Fibroblast of skin of back (primary cell): ENCODE measurements at regions not wholly inside any gene's neighbourhood (a gene's known extent, or its start where the extent isn't known, plus 50 kb on each side); places are given as distances from the start of the nearest gene placed in this dataset.
"Not testable (repeated sequence)": the region's sequence is repeated elsewhere in the genome, so short reads cannot be mapped to it uniquely, and the experiment has no call there.

Experiments
- DNase-seq: peaks from one replicate; pipeline ENCODE4 v3.0.0-alpha.2; 2013

DNA sequence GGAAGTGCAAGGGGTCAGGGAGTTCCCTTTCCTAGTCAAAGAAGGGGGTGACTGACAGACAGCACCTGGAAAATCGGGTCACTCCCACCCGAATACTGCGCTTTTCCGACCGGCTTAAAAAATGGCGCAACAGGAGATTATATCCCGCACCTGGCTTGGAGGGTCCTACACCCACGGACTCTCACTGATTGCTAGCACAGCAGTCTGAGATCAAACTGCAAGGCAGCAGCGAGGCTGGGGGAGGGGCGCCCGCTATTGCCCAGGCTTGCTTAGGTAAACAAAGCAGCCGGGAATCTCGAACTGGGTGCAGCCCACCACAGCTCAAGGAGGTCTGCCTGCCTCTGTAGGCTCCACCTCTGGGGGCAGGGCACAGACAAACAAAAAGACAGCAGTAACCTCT lies 333.8 kb downstream of the CENPW start:
- DNase-seq = not testable (repeated sequence)

DNA sequence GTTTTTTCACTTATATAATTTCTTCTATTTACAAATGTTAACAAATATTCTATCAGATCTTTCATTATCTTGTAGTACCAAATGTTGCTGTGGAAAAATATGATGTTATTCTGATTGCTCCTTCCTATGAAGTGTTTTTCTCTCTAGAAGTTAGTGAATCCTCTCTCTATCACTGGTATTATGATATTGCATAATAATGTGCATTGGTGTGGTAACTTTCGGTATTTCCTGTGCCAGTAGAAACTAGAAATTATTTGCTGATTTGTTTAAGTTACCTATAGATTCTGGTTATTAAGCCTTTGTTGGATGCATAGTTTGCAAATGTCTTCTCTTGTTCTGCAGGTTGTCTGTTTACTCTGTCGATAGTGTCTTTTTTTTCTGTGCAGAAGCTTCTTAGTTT lies 342.5 kb downstream of the CENPW start:
- no peak for DNase-seq

DNA sequence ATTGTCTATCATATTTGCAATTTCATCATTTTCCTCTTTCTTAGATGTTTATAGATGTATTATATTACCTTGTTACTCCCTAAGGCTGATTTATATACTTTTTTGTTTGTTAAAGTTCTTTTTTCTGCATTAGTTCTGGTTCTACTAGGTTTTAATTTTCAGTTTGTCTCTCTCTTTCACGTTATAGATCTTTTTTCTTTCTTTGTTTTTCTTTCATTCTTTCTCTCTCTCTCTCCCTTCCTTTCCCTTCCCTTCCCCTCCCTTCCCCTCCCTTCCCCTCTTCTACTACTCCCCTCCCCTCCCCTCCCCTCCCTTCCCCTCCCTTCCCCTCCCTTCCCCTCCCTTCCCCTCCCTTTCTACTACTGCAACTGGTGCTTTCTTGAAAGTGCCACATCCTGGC lies 345.3 kb downstream of the CENPW start:
- no peak for DNase-seq

DNA sequence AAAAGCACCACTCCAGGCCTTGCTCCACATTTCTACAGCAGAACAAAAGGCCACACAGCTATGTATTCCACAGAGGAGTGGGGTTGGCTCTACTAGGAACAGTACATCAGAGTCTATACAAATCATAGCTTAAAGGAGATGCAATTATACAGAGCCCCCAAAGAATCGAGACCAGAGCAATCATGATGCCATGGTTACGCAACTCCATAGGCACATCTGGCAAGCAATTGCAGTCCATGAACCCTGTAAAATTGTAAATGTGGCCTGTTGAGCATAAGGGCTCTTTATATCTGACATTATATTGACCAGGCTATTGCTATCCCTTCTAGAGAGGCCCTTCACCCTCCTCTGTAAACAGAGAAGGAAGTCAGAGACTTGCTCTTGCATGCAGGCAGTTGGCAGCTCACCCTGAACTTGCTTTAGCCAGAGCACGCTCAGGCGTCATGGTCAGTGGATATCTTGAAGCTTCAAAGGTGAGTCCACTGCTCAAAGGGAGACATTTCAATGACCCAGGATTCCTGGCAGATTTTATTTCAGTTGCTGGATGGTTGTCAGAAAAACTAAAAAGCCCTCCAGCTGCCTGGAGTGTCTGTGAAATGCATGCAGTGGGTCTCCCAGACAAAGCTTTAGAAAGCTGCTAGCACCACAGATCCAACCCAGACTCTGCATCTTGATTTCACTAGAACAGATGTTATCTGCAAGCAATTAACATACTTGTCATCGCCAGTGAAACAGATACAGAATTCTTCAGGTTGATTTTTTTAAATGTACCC lies 357.2 kb downstream of the CENPW start:
- DNase-seq = no peak

- no peak for DNase-seq
Measured at GRCh38 chr6:126698732-126699240, 358.9 kb downstream of the CENPW start.

DNA sequence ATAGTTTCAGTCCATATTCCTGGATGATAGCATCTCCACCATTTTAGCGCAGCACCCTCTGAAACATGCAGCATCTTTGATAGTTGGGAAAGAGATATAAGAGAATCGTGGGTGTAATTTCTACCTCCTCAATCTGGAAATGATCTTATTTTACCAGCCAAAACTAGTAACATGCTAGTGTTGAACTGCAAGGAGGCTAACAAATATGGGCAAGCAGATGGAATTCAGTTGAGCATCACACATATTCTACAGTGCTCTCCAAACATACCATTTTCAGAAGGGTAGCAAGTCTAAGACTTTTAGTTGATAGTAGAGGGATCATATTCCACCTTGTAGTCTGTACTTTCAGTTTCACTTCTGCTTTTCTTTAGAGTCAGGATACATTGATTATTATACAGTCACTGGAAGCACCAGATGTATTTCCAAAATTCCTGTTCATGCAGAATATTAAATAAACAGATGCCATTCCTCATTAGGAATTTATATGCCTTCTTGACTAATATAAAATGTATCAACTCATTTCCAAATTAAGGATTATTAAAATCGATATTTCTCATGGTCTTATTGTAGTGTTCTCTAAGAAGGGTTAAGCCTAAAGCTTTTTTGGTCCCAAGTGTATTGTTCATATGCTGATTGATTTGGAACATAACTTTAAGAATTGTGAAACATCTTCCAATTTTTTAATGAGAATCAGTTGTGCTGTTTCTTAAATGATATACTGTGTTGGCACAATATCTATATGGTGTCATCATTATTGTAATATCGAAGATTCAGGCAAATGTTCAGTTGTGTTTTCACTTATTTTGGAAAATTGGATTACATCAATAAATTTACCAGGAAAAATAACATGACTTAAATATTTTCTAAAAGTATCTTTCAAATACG lies 362.0 kb downstream of the CENPW start:
- no peak for DNase-seq

DNA sequence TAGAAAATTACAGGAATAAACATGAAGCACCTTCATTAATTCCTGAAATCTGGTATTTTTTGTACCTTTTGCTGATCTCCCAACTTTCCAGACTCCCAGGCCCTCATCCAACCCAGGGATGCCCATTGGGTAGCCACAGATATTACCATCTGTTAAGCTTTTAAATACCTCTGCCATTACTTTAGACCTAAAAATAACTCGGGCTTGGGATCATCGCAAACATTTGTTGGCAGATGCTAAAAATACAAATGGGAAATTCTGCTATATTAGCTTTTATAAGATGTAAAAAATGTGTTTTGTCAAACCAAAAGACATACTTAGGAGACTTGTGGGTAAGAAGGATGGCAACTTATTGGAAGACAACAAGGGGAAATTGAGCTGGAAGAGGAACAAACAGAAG lies 376.1 kb downstream of the CENPW start:
- DNase-seq = peak; percentile 69

DNA sequence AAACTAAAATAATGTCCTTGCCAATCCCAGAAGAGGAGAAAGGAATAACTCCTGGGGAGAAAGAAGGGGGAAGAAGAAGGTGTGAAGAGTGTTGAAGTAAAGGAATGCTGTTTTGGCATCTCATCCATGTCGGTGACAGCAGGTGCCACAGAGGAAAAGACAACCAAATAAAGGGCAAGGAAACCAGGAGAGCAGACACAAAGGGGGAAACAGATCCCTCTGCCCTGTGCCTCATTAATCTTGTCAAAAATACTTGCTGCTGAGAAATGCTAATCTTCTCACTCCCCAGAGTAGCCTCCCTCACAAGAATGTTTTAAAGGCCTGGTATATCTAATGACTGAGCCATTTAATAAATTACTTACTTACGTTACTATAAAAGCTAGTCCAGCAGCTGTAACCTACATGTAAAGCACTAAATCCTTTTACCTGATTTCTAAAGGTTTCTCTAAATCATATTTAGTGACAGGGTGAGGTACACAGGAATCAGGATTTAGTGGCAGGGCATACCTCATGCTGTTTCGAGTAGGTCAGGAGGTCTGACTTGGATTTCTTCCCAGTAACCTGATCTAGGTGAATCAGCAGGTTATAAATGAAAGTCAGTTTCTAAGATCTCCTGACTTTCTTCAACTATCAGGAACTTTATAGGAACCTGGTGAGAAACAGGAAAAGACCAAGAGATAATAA lies 377.1 kb downstream of the CENPW start:
- DNase-seq = no peak

GRCh38 chr6:126718600-126719327 lies 378.8 kb downstream of the CENPW start:
- no peak for DNase-seq

DNA sequence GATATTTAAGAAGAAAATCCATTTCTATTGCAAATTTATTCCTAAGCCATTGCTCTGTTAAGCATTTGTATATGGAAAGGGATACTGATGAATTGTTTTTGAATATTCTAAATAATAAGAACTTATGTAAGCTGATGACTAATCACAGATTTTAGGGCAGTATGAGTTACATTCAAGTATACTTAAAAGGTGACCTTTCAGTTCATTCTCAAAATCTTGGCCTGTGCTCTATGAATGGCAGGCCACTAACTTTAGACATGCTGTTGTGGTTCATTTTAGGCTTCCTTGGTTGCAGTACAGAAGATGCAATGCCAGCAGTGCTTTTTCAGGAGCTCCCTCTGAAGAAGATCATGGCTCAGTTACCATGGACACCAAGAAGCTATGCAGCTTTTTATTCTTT lies 380.4 kb downstream of the CENPW start:
- no peak for DNase-seq

DNA sequence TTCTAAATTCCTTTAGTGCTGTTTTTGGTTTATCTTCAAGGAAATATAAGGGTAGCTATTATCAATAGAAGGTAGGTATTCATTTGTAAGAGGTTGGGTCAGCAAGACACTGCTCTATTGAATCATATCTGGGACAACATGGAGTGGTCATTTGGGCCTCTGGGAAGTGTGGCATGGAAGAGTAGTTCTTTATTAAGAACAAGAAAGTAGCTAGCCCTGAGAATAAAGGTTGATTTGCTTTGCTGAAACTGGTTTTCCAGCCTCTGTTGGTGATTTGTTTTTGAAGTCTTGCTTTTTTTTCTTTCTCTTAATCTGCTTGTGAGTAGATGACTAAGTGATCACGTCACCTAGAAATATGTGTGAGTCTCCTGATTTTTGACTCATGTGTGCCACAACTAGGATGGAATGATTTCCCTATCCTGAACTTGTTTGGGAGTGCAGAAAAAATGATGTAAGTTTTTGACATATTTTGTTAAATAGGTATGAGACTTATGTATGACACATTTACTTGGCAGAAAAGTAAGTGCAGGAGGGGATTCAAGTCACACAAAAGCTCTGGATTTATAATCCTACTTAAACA lies 381.8 kb downstream of the CENPW start:
- DNase-seq = peak; percentile 97

GRCh38 chr6:126722411-126722810 lies 382.5 kb downstream of the CENPW start:
- DNase-seq = no peak

GRCh38 chr6:126723541-126724170 lies 383.7 kb downstream of the CENPW start:
- peak; percentile 27 for DNase-seq

GRCh38 chr6:126724821-126725220 lies 384.9 kb downstream of the CENPW start:
- DNase-seq = peak; percentile 29

DNA sequence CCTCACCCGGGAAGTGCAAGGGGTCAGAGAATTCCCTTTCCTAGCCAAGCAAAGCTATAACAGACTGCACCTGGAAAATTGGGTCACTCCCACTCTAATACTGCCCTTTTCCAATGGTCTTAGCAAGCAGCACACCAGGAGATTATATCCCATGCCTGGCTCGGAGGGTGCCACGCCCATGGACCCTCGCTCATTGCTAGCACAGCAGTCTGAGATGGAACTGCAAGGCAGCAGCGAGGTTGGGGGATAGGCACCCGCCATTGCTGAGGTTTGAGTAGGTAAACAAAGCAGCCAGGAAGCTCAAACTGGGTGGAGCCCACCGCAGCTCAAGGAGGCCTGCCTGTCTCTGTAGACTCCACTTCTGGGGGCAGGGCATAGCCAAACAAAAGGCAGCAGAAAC lies 386.5 kb downstream of the CENPW start:
- not testable (repeated sequence) for DNase-seq

DNA sequence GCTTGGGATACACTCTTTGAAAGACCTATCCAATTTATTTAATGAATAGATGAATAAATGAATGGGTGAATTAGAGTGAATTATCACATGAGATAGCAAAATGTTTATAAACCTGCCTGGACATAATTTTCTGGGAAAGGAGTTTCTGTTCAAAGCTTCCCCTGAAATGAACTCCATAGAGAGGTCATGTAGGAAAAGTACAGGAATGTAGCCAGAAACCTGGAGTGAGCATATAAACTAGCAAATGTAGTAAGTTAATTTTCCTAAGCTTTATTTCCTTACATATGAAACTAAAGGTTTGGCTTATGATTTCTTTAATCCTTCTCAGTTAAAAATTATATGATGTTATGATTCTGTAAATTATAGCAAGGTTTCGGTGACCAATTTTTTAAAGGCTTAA lies 380.3 kb upstream of the RSPO3 start:
- no peak for DNase-seq

DNA sequence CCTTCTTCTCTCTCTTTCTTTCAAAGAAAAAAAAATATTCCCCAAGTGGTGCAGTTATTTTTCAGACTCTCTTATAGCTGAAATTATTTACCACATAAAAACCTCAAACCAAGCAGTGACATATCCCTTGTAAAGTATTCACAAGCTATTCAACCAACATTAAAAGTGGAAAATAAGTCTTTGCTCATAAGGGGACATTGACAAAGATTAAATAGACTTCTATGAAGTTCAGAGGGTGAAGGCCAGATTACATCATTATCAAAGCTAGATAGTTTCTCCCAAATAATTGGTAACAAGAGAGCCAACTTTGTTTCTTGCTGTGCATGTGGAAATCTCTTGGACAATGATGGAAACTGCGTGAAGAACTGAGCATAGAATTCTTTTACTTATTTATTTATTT lies 379.8 kb upstream of the RSPO3 start:
- no peak for DNase-seq

- peak; percentile 18 for DNase-seq
Measured at GRCh38 chr6:126743076-126743475, 375.4 kb upstream of the RSPO3 start.

GRCh38 chr6:126747728-126748540 lies 370.5 kb upstream of the RSPO3 start:
- DNase-seq = peak; percentile 56

DNA sequence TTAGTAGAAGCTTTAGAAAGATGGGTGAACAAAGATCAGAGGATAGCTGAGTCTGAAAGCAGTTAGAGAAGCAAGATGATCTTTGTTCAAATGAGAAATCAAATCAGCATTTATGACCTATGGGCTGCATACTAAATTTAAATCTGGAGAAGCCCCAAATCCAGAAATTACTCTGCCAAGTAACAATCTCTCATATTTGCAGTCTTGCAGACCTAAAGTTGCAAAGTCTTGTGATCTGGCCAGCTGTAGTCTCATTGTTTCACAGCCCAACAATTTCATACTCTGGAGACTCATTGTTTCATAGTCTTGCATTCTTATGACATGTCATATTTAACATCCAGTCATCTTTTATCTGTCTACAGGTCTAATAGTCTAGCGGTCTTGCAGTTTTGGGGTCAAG lies 364.9 kb upstream of the RSPO3 start:
- DNase-seq = no peak

DNA sequence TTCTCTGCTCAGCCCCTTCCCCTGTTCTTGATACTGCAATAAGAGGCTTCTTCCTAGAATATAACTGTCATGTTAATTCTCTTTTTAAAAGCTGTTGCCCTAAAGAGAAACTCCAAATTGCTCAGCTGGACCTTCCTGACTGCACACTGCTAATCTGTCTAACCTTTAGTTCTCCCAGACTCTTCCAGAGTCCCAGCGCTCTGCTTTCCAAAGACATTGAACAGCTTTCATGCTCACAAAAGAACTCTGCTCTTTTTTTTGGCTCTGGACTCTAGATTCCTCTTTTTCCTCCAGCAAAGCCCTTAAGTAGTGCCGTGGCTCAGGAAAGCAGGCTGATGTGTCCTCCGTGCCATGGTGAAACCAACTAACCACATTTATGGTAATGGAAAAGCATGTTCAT lies 356.6 kb upstream of the RSPO3 start:
- DNase-seq = no peak
